Natural killer cell (primary cell): ENCODE measurements at regions not wholly inside any gene's neighbourhood (a gene's known extent, or its start where the extent isn't known, plus 50 kb on each side); places are given as distances from the start of the nearest gene placed in this dataset.

Experiments
- ATAC-seq, 3 donors: fragments of 150-1000 bp in 2 of 3; fragments of 200-7000 bp in 1 of 3; cut with Tn5 transposase; 1 replicate in 1 of 3; 2 replicates in 2 of 3; pipeline ENCODE4 v1.10.0; 2021; ENCODE audit warnings: mild to moderate bottlenecking in 2 of 3, moderate library complexity in 2 of 3
- DNase-seq, 2 donors: peaks; one replicate each; pipeline versions ENCODE4 v3.0.0 to v3.0.0-alpha.2; 2013 to 2021; ENCODE audit warnings: mixed read lengths in 1 of 2
- H3K27ac ChIP-seq: one replicate; pipeline ENCODE4 v1.5.1; 2013; ENCODE audit warnings: mild to moderate bottlenecking, low read length
- H3K27me3 ChIP-seq: one replicate; pipeline ENCODE4 v1.6.1; 2013; ENCODE audit warnings: low read length; ENCODE audit not compliant: control insufficient read depth, insufficient read depth
- H3K36me3 ChIP-seq: one replicate; pipeline ENCODE4 v1.6.1; 2013; ENCODE audit warnings: low read length; ENCODE audit not compliant: control insufficient read depth, insufficient read depth
- H3K4me1 ChIP-seq: one replicate; pipeline ENCODE4 v1.6.1; 2013; ENCODE audit warnings: low read length; ENCODE audit not compliant: control insufficient read depth, insufficient read depth
- H3K4me3 ChIP-seq: one replicate; pipeline ENCODE4 v1.5.1; 2013; ENCODE audit warnings: low read length
- H3K9me3 ChIP-seq: one replicate; pipeline ENCODE4 v1.6.1; 2013; ENCODE audit warnings: low read length; ENCODE audit not compliant: control insufficient read depth, insufficient read depth
- H3K27ac Mint-ChIP-seq, 2 donors: one replicate each; pipeline ENCODE4 v1.8.0; 2022; ENCODE audit warnings: mild to moderate bottlenecking in 2 of 2, mixed read lengths in 2 of 2, moderate library complexity in 1 of 2
- H3K27me3 Mint-ChIP-seq, 2 donors: one replicate each; pipeline ENCODE4 v1.8.0; 2022; ENCODE audit warnings: low read depth in 2 of 2, mixed read lengths in 2 of 2
- H3K36me3 Mint-ChIP-seq: one replicate; pipeline ENCODE4 v1.8.0; 2022; ENCODE audit warnings: mixed read lengths
- H3K4me1 Mint-ChIP-seq, 2 donors: one replicate each; pipeline ENCODE4 v1.8.0; 2022; ENCODE audit warnings: mixed read lengths in 2 of 2
- H3K4me3 Mint-ChIP-seq: one replicate; pipeline ENCODE4 v1.8.0; 2022; ENCODE audit warnings: mild to moderate bottlenecking, moderate library complexity, mixed read lengths
- H3K9me3 Mint-ChIP-seq, 2 donors: one replicate each; pipeline ENCODE4 v1.8.0; 2022; ENCODE audit warnings: mixed read lengths in 2 of 2
- CTCF ChIP-seq: fragments of 200-600 bp; IDR thresholded peaks from one replicate; pipeline ENCODE4 v1.8.0; 2022; ENCODE audit warnings: antibody characterized with exemption
- WGBS: methylation state at CpG from one replicate; pipeline ENCODE4 v1.1.7; 2013; ENCODE audit warnings: missing lambda C conversion rate; ENCODE audit not compliant: insufficient coverage; 5-methylcytosine and 5-hydroxymethylcytosine counted together
- intact Hi-C: fragments of 100-400 bp; cut with micrococcal nuclease; formaldehyde crosslinking; loops from one replicate; pipeline ENCODE4 v1.14.2; 2022

- no peak overlapping the region for H3K27ac ChIP-seq
- no peaks in the 10 kb centered on the region for H3K9me3 ChIP-seq
- no peak for TF ChIP-seq CTCF
- Mint-ChIP-seq H3K27me3 (no peaks in the 10 kb centered on the region), H3K9me3 (peaks cover 4 to 15% of the 10 kb centered on the region in 2 donors), H3K4me1 (no peaks in the 10 kb centered on the region), H3K4me3 (no peak overlapping the region), H3K36me3 (no peaks in the 10 kb centered on the region), H3K27ac (no peak overlapping the region)
- intact Hi-C loops, result no loop called here
- H3K4me1 ChIP-seq, result no peaks in the 10 kb centered on the region
- ATAC-seq (no peak), DNase-seq (no peak)
- no peaks in the 10 kb centered on the region for H3K36me3 ChIP-seq
- H3K27me3 ChIP-seq, result no peaks in the 10 kb centered on the region
- no peak overlapping the region for H3K4me3 ChIP-seq
- WGBS, result 66% methylated on average over 4 of the region's 5 CpGs
Observed at GRCh38 chr1:218568962-218569550, 223.9 kb downstream of the TGFB2 start.

GRCh38 chr1:218570456-218570855, 225.3 kb downstream of the TGFB2 start:
- H3K27ac ChIP-seq, result no peak overlapping the region
- WGBS, result no CpG with 5 or more reads among the region's 2 CpGs
- peaks cover 4 to 11% of the 10 kb centered on the region in 2 donors for H3K9me3 Mint-ChIP-seq

GRCh38 chr1:218571491-218571890, 226.4 kb downstream of the TGFB2 start:
- Histone ChIP-seq H3K4me1 (no peaks in the 10 kb centered on the region), H3K27ac (no peak overlapping the region), H3K36me3 (no peaks in the 10 kb centered on the region), H3K27me3 (no peaks in the 10 kb centered on the region), H3K4me3 (no peak overlapping the region), H3K9me3 (no peaks in the 10 kb centered on the region)
- no peak overlapping the region for H3K27ac Mint-ChIP-seq
- ATAC-seq (no peak), DNase-seq (no peak)
- H3K36me3 Mint-ChIP-seq, result no peaks in the 10 kb centered on the region
- intact Hi-C loops, result no loop called here
- H3K9me3 Mint-ChIP-seq, result peaks cover 4 to 15% of the 10 kb centered on the region in 2 donors
- no peaks in the 10 kb centered on the region for H3K4me1 Mint-ChIP-seq
- no peak for TF ChIP-seq CTCF
- WGBS, result 92% methylated on average over 6 of the region's 6 CpGs
- no peaks in the 10 kb centered on the region for H3K27me3 Mint-ChIP-seq
- no peak overlapping the region for H3K4me3 Mint-ChIP-seq

More at GRCh38 chr1:218570456-218570855, 225.3 kb downstream of the TGFB2 start:
- Mint-ChIP-seq H3K4me1 (no peaks in the 10 kb centered on the region), H3K27me3 (no peaks in the 10 kb centered on the region), H3K4me3 (no peak overlapping the region), H3K36me3 (no peaks in the 10 kb centered on the region), H3K27ac (no peak overlapping the region)
- intact Hi-C loops, result no loop called here
- no peaks in the 10 kb centered on the region for H3K9me3 ChIP-seq
- no peaks in the 10 kb centered on the region for H3K36me3 ChIP-seq
- ATAC-seq (no peak), DNase-seq (no peak)
- H3K27me3 ChIP-seq, result no peaks in the 10 kb centered on the region
- H3K4me1 ChIP-seq, result no peaks in the 10 kb centered on the region
- no peak for TF ChIP-seq CTCF
- H3K4me3 ChIP-seq, result no peak overlapping the region

GRCh38 chr1:218572050-218572449, 226.9 kb downstream of the TGFB2 start:
- ATAC-seq, result no peak
- Mint-ChIP-seq H3K27me3 (no peaks in the 10 kb centered on the region), H3K4me3 (no peak overlapping the region), H3K9me3 (peaks cover 4 to 15% of the 10 kb centered on the region in 2 donors), H3K27ac (no peak overlapping the region), H3K36me3 (no peaks in the 10 kb centered on the region), H3K4me1 (no peaks in the 10 kb centered on the region)
- 83% methylated on average over 4 of the region's 4 CpGs for WGBS
- H3K9me3 ChIP-seq, result no peaks in the 10 kb centered on the region
- no peak for DNase-seq
- H3K27ac ChIP-seq, result no peak overlapping the region
- no peak for TF ChIP-seq CTCF
- no peaks in the 10 kb centered on the region for H3K27me3 ChIP-seq
- no peaks in the 10 kb centered on the region for H3K4me1 ChIP-seq
- no peaks in the 10 kb centered on the region for H3K36me3 ChIP-seq
- no peak overlapping the region for H3K4me3 ChIP-seq
- intact Hi-C loops, result no loop called here
